ENCODE measurements at regions not wholly inside any gene's neighbourhood (a gene's known extent, or its start where the extent isn't known, plus 50 kb on each side); places are given as distances from the start of the nearest gene placed in this dataset.

- no peak for TF ChIP-seq EGR1 (IDR thresholded peaks at IDR 0.05; ENCODE audit: low read depth)
- TF ChIP-seq EZH2 (IDR thresholded peaks at IDR 0.05): no peak
- TF ChIP-seq, protein P1, sequence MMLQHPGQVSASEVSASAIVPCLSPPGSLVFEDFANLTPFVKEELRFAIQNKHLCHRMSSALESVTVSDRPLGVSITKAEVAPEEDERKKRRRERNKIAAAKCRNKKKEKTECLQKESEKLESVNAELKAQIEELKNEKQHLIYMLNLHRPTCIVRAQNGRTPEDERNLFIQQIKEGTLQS (IDR thresholded peaks at IDR 0.05): no peak
- TF ChIP-seq, protein P2, sequence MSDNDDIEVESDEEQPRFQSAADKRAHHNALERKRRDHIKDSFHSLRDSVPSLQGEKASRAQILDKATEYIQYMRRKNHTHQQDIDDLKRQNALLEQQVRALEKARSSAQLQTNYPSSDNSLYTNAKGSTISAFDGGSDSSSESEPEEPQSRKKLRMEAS (IDR thresholded peaks at IDR 0.05): no peak
- TF ChIP-seq CEBPB (IDR thresholded peaks at IDR 0.05; ENCODE audit: low read depth): no peak
- no peak for TF ChIP-seq RAD21 (IDR thresholded peaks at IDR 0.05; ENCODE audit: low read depth)
- no peak for TF ChIP-seq CBX3 (IDR thresholded peaks at IDR 0.05; ENCODE audit: low read depth)
- no peak for TF ChIP-seq CTCF (IDR thresholded peaks at IDR 0.05 in 2 of 3, conservative IDR thresholded peaks at IDR 0.05 in 1 of 3; ENCODE audit: borderline replicate concordance in 1 of 3, insufficient read depth in 1 of 3, low read depth in 2 of 3, low read length in 2 of 3)
- TF ChIP-seq JUND (IDR thresholded peaks at IDR 0.05): no peak
- no peak for TF ChIP-seq TCF7L2 (IDR thresholded peaks at IDR 0.05; ENCODE audit: borderline replicate concordance, extremely low read depth, insufficient read depth, insufficient read length)
- TF ChIP-seq SRF (IDR thresholded peaks at IDR 0.05; ENCODE audit: low read depth): no peak
- TF ChIP-seq FOSL1 (IDR thresholded peaks at IDR 0.05; ENCODE audit: low read depth): no peak
These were observed 106.1 kb downstream of the CRYAA start (continued) for GRCh38 chr21:43274946-43275310.

DNA sequence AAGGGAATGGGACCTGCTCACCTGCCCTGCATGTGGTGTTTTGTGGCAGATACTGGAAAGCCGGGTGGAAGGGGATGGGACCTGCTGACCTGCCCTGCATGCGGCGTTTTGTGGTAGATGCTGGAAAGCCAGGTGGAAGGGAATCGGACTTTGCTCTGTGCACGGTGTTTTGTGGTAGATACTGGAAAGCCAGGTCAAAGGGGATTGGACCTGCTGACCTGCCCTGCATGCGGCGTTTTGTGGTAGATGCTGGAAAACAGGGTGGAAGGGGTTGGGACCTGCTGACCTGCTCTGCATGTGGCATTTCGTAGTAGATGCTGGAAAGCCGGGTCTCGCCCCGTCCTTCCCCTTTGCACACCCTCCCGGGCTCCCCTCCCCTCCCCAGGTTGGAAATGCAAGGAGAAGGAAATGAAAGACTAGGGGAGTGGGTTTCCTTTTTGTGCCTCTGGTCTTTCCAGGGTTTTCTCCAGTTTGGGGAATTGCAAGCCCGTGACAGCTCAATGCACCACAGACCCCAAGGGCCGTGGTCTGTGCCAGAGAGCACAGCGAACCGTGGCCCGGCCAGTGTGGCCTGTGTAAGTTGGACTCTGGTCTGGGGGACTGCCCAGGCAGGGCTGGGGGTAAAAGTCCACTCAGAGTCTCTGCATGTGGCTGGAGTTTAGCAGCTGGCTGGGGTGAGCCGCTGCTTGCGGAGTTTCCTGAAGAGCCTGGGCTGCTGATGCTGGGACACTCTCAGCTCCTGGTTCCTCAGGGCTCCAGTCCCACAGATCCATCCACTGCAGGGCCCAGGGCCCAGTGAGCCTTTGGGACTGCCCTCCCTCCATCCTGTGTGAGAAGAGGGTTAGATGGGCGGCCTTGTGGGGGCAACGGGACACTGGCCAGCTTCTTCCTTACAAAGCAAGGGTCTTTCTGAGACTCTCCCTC lies 105.5 kb downstream of the CRYAA start:
- ChIA-PET POLR2A (no interaction called here), CTCF (no interaction called here), RAD21 (ENCODE audit: low non-redundant PET in 1 of 2, low total read pairs in 2 of 2, uncharacterized antibody in 2 of 2, unreplicated experiment in 2 of 2) (no interaction called here)
- Histone ChIP-seq H3K9me3 (ENCODE audit: control insufficient read depth in 1 of 2, insufficient read depth in 1 of 2, low read depth in 1 of 2, low read length in 2 of 2) (no peaks in the 10 kb centered on the region), H3K79me2 (ENCODE audit: insufficient read depth, low read length) (no peaks in the 10 kb centered on the region), H4K20me1 (ENCODE audit: insufficient read depth) (no peaks in the 10 kb centered on the region), H3K27me3 (ENCODE audit: insufficient read depth, low read length) (peaks cover 5% of the 10 kb centered on the region; the same call in 1 of the 2 replicates), H3K27ac (ENCODE audit: low read depth, low read length) (no peak overlapping the region), H3K4me2 (ENCODE audit: low read length) (no peak overlapping the region), H3K9me2 (ENCODE audit: insufficient read depth) (no peaks in the 10 kb centered on the region), H3K4me1 (ENCODE audit: control insufficient read depth in 1 of 2, insufficient read depth in 2 of 2, low read length in 2 of 2) (no peaks in the 10 kb centered on the region), H2AFZ (ENCODE audit: low read depth, low read length, poor library complexity, severe bottlenecking) (no peak overlapping the region), H3K36me3 (ENCODE audit: control insufficient read depth in 1 of 2, insufficient read depth in 2 of 2, low read length in 2 of 2) (no peaks in the 10 kb centered on the region), H3K4me3 (replicated peaks in 1 of 2; ENCODE audit: low read depth in 1 of 2, low read length in 2 of 2) (no peak overlapping the region), H3K9ac (ENCODE audit: low read length) (no peak overlapping the region)
- no TSS peak for BruUV-seq (replicated peaks)
- intact Hi-C loops (cut with micrococcal nuclease): no loop called here
- DNase-seq (ENCODE audit: low read depth, low spot score) (no peak), ATAC-seq (no peak)
- no peak for TF ChIP-seq RAD21 (IDR thresholded peaks at IDR 0.05; ENCODE audit: low read depth)
- no peak for TF ChIP-seq SIN3A (IDR thresholded peaks at IDR 0.05; ENCODE audit: low read depth)
- no peak for TF ChIP-seq REST (IDR thresholded peaks at IDR 0.05; ENCODE audit: low read depth)
- no peak for TF ChIP-seq POLR2AphosphoS5 (IDR thresholded peaks at IDR 0.05; ENCODE audit: low read depth, low read length)
- no peak for TF ChIP-seq CEBPB (IDR thresholded peaks at IDR 0.05; ENCODE audit: low read depth)
- no peak for TF ChIP-seq FOSL1 (IDR thresholded peaks at IDR 0.05; ENCODE audit: low read depth)
- no peak for TF ChIP-seq POLR2A (IDR thresholded peaks at IDR 0.05; ENCODE audit: borderline replicate concordance, extremely low read depth, insufficient read depth, insufficient read length)
- TF ChIP-seq TCF7L2 (IDR thresholded peaks at IDR 0.05; ENCODE audit: borderline replicate concordance, extremely low read depth, insufficient read depth, insufficient read length): no peak
- no peak for TF ChIP-seq YY1 (IDR thresholded peaks at IDR 0.05; ENCODE audit: extremely low read depth, insufficient replicate concordance, low read depth, low read length)
- no peak for TF ChIP-seq ZNF274 (IDR thresholded peaks at IDR 0.05; ENCODE audit: low read depth, low read length)

Measured in HCT116 (cell line).